Liver (tissue), 8 donors: ENCODE measurements at regions not wholly inside any gene's neighbourhood (a gene's known extent, or its start where the extent isn't known, plus 50 kb on each side); places are given as distances from the start of the nearest gene placed in this dataset.

Experiments used
- DNase-seq: peaks from one replicate; pipeline ENCODE4 v3.0.0-alpha.2; 2017; ENCODE audit warnings: low spot score
- H3K27ac ChIP-seq, 2 donors: one replicate each; pipeline ENCODE4 v1.7.0; 2013; ENCODE audit warnings: inconsistent platforms in 2 of 2, low read length in 2 of 2, control low read depth in 1 of 2, low read depth in 1 of 2, mild to moderate bottlenecking in 1 of 2
- H3K27me3 ChIP-seq, 4 donors: one replicate each; pipeline versions ENCODE4 v1.6.1 to v1.7.0; 2013; ENCODE audit warnings: low read length in 3 of 4, inconsistent platforms in 1 of 4, mild to moderate bottlenecking in 1 of 4, moderate library complexity in 1 of 4; ENCODE audit not compliant: control insufficient read depth in 4 of 4, insufficient read depth in 4 of 4
- H3K36me3 ChIP-seq, 4 donors: one replicate each; pipeline versions ENCODE4 v1.6.1 to v1.7.0; 2013; ENCODE audit warnings: low read length in 3 of 4, mild to moderate bottlenecking in 3 of 4, low read depth in 1 of 4, moderate library complexity in 1 of 4; ENCODE audit not compliant: control insufficient read depth in 4 of 4, insufficient read depth in 3 of 4
- H3K4me1 ChIP-seq, 4 donors: one replicate each; pipeline versions ENCODE4 v1.6.1 to v1.7.0; 2013; ENCODE audit warnings: low read length in 3 of 4, mild to moderate bottlenecking in 3 of 4, moderate library complexity in 1 of 4; ENCODE audit not compliant: control insufficient read depth in 4 of 4, insufficient read depth in 4 of 4
- H3K4me3 ChIP-seq, 3 donors: one replicate each; pipeline versions ENCODE4 v1.6.1 to v1.7.0; 2013; ENCODE audit warnings: low read length in 3 of 3, control low read depth in 1 of 3, low read depth in 1 of 3, mild to moderate bottlenecking in 1 of 3
- H3K9ac ChIP-seq, 2 donors: one replicate each; pipeline ENCODE4 v1.7.0; 2013; ENCODE audit warnings: low read length in 2 of 2, mild to moderate bottlenecking in 2 of 2, moderate library complexity in 2 of 2, control low read depth in 1 of 2, low read depth in 1 of 2
- H3K9me3 ChIP-seq, 4 donors: one replicate each; pipeline versions ENCODE4 v1.6.1 to v1.7.0; 2013; ENCODE audit warnings: low read length in 3 of 4; ENCODE audit not compliant: control insufficient read depth in 4 of 4
- EGR1 ChIP-seq, 2 donors: IDR thresholded peaks; 2 replicates each; pipeline ENCODE4 v1.6.1; 2016 to 2018; ENCODE audit warnings: antibody characterized with exemption in 2 of 2, low read depth in 2 of 2
- FOXA1 ChIP-seq: IDR thresholded peaks from 2 replicates; pipeline ENCODE4 v1.6.1; 2016; ENCODE audit warnings: antibody characterized with exemption
- FOXA2 ChIP-seq: IDR thresholded peaks from 2 replicates; pipeline ENCODE4 v1.6.1; 2016; ENCODE audit warnings: antibody characterized with exemption
- GABPA ChIP-seq, 2 donors: IDR thresholded peaks in 1 of 2; conservative IDR thresholded peaks in 1 of 2; 2 replicates each; pipeline ENCODE4 v1.6.1; 2016; ENCODE audit warnings: antibody characterized with exemption in 2 of 2, mild to moderate bottlenecking in 1 of 2, moderate library complexity in 1 of 2
- HNF4A ChIP-seq, 2 donors: conservative IDR thresholded peaks; 2 replicates each; pipeline ENCODE4 v1.6.1; 2016; ENCODE audit warnings: antibody characterized with exemption in 2 of 2, mild to moderate bottlenecking in 2 of 2
- HNF4G ChIP-seq: IDR thresholded peaks from 2 replicates; pipeline ENCODE4 v1.6.1; 2016; ENCODE audit warnings: antibody characterized with exemption
- JUND ChIP-seq, 2 donors: IDR thresholded peaks; 2 replicates each; pipeline ENCODE4 v1.6.1; 2016; ENCODE audit warnings: antibody characterized with exemption in 2 of 2
- NR2F2 ChIP-seq: IDR thresholded peaks from 2 replicates; pipeline ENCODE4 v1.6.1; 2016; ENCODE audit warnings: antibody characterized with exemption
- RAD21 ChIP-seq, 2 donors: IDR thresholded peaks; 2 replicates each; pipeline ENCODE4 v1.6.1; 2016; ENCODE audit warnings: antibody characterized with exemption in 2 of 2, mild to moderate bottlenecking in 2 of 2
- RXRA ChIP-seq, 2 donors: IDR thresholded peaks; 2 replicates each; pipeline ENCODE4 v1.6.1; 2017 to 2018; ENCODE audit warnings: antibody characterized with exemption in 2 of 2, mild to moderate bottlenecking in 1 of 2
- SP1 ChIP-seq: IDR thresholded peaks from 2 replicates; pipeline ENCODE4 v1.6.1; 2018; ENCODE audit warnings: antibody characterized with exemption, mild to moderate bottlenecking
- TAF1 ChIP-seq: conservative IDR thresholded peaks from 2 replicates; pipeline ENCODE4 v1.6.1; 2016; ENCODE audit warnings: antibody characterized with exemption, mild to moderate bottlenecking
- YY1 ChIP-seq: IDR thresholded peaks from 2 replicates; pipeline ENCODE4 v1.6.1; 2016; ENCODE audit warnings: antibody characterized with exemption, mild to moderate bottlenecking
- WGBS: extraction: QIAGEN DNeasy Blood & Tissue Kit; methylation state at CpG from one replicate; pipeline ENCODE4 v1.1.7; 2013; 5-methylcytosine and 5-hydroxymethylcytosine counted together
- TF ChIP-seq, protein P1 (sequence below): IDR thresholded peaks from 2 replicates; pipeline ENCODE4 v1.6.1; 2016; ENCODE audit warnings: antibody characterized with exemption
- TF ChIP-seq, protein P2 (sequence below): fragments of 150-350 bp; IDR thresholded peaks from 2 replicates; pipeline ENCODE4 v1.5.1; 2017; ENCODE audit warnings: improper control_type of control experiment, low read depth, low read length; ENCODE audit not compliant: missing input control
- TF ChIP-seq, protein P3 (sequence below): IDR thresholded peaks from 2 replicates; pipeline ENCODE4 v1.6.1; 2016; ENCODE audit warnings: antibody characterized with exemption
- TF ChIP-seq, protein P4 (sequence below): IDR thresholded peaks from 2 replicates; pipeline ENCODE4 v1.6.1; 2016; ENCODE audit warnings: antibody characterized with exemption, mild to moderate bottlenecking
- TF ChIP-seq, protein P5 (sequence below): IDR thresholded peaks from 2 replicates; pipeline ENCODE4 v1.6.1; 2016; ENCODE audit warnings: antibody characterized with exemption
- donor health status: healthy.
- donor health status: healthy.
- donor health status: healthy.
- donor health status: healthy.
- donor health status: healthy.

DNA sequence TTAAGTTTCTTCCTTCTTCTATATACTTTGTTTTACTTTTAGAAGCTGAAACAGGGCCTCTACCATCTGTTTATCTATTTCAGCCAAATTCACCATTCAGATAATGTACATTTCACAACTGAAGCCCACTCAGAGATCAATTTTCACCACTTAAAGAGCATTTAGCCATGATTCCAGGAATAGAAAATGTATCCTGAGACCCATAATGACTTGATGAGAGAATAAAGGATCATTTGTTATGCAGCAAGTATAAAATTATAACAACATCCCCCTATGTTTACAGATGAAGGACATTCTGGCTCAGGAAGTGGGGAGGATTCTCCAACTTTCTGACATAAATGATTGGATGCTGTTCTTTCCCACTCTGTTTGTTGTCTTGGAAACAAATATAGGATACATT lies 962.1 kb upstream of the EEF2KMT start:
- no peak for DNase-seq
- Histone ChIP-seq H3K9ac (no peak overlapping the region), H3K27ac (no peak overlapping the region), H3K27me3 (no peaks in the 10 kb centered on the region), H3K36me3 (no peaks in the 10 kb centered on the region), H3K9me3 (peaks cover 0 to 5% (median 0%) of the 10 kb centered on the region in 4 donors), H3K4me1 (no peaks in the 10 kb centered on the region), H3K4me3 (no peak overlapping the region)
- TF ChIP-seq JUND (IDR thresholded peaks at IDR 0.05) (no peak), GABPA (IDR thresholded peaks at IDR 0.05 in 1 of 2, conservative IDR thresholded peaks at IDR 0.05 in 1 of 2) (no peak), NR2F2 (no peak), SP1 (no peak), HNF4G (no peak), EGR1 (IDR thresholded peaks at IDR 0.05; ENCODE audit: low read depth in 2 of 2) (no peak)
- TF ChIP-seq, protein P1, sequence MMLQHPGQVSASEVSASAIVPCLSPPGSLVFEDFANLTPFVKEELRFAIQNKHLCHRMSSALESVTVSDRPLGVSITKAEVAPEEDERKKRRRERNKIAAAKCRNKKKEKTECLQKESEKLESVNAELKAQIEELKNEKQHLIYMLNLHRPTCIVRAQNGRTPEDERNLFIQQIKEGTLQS, result no peak

DNA sequence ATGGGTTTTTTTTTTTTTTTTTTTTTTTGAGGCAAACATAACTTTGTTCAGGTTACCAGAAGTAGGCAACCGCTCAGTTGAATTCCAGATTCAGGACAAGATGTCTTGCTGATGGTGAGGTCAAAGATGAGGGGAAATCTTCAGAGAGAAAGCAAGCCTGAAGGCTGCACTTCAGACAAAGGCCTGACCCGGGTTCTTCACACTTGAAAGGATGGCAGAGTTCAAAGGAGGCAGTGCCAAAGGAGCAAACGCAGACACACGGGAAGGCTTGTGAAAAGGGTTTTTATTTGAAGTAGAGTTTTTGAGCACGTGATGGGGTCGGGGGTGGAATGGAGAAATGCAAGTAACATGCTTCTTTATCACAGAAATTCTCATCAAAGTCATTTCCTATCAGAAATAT lies 960.2 kb upstream of the EEF2KMT start:
- TF ChIP-seq HNF4A (conservative IDR thresholded peaks at IDR 0.05), result no peak
- no peak for TF ChIP-seq EGR1 (IDR thresholded peaks at IDR 0.05; ENCODE audit: low read depth in 2 of 2)
- no peak for TF ChIP-seq RXRA (IDR thresholded peaks at IDR 0.05)
- TF ChIP-seq RAD21 (IDR thresholded peaks at IDR 0.05), result no peak
- no peak for TF ChIP-seq FOXA1
- WGBS, result 46% methylated on average over 6 of the region's 6 CpGs
- H3K27me3 ChIP-seq, result no peaks in the 10 kb centered on the region

DNA sequence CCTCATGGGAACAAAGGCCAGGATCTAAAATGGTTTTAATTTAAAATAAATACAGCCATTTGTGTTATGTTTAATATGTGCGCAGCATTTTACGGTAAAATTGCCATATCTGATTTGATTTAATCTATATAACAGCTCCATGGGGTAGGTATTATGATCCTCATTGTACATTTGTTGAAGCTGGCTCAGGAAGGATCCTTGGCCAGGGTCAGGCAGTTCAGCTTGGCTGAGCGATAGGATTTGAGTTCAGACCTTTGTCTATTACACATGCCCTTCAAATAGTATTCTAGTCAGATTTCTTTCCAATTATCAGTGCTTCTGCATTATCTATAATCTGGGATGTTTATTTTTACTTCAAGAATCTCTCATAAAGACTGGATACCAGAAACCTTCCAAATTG lies 950.4 kb upstream of the EEF2KMT start:
- H3K27me3 ChIP-seq, result no peaks in the 10 kb centered on the region
- whole genome bisulfite sequencing, result 84% methylated on average over 3 of the region's 3 CpGs
- H3K4me1 ChIP-seq, result no peaks in the 10 kb centered on the region
- no peak overlapping the region for H3K4me3 ChIP-seq
- no peak overlapping the region for H3K9ac ChIP-seq
- no peak for TF ChIP-seq FOXA1
- TF ChIP-seq, protein P2, sequence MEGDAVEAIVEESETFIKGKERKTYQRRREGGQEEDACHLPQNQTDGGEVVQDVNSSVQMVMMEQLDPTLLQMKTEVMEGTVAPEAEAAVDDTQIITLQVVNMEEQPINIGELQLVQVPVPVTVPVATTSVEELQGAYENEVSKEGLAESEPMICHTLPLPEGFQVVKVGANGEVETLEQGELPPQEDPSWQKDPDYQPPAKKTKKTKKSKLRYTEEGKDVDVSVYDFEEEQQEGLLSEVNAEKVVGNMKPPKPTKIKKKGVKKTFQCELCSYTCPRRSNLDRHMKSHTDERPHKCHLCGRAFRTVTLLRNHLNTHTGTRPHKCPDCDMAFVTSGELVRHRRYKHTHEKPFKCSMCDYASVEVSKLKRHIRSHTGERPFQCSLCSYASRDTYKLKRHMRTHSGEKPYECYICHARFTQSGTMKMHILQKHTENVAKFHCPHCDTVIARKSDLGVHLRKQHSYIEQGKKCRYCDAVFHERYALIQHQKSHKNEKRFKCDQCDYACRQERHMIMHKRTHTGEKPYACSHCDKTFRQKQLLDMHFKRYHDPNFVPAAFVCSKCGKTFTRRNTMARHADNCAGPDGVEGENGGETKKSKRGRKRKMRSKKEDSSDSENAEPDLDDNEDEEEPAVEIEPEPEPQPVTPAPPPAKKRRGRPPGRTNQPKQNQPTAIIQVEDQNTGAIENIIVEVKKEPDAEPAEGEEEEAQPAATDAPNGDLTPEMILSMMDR, result no peak
- TF ChIP-seq RXRA (IDR thresholded peaks at IDR 0.05), result no peak
- no peak for TF ChIP-seq RAD21 (IDR thresholded peaks at IDR 0.05)
- TF ChIP-seq, protein P3, sequence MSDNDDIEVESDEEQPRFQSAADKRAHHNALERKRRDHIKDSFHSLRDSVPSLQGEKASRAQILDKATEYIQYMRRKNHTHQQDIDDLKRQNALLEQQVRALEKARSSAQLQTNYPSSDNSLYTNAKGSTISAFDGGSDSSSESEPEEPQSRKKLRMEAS, result no peak
- no peak for TF ChIP-seq FOXA2
- no peak for TF ChIP-seq HNF4G
- no peak for TF ChIP-seq HNF4A (conservative IDR thresholded peaks at IDR 0.05)
- no peak for TF ChIP-seq YY1
- TF ChIP-seq EGR1 (IDR thresholded peaks at IDR 0.05; ENCODE audit: low read depth in 2 of 2), result no peak
- TF ChIP-seq, protein P4, sequence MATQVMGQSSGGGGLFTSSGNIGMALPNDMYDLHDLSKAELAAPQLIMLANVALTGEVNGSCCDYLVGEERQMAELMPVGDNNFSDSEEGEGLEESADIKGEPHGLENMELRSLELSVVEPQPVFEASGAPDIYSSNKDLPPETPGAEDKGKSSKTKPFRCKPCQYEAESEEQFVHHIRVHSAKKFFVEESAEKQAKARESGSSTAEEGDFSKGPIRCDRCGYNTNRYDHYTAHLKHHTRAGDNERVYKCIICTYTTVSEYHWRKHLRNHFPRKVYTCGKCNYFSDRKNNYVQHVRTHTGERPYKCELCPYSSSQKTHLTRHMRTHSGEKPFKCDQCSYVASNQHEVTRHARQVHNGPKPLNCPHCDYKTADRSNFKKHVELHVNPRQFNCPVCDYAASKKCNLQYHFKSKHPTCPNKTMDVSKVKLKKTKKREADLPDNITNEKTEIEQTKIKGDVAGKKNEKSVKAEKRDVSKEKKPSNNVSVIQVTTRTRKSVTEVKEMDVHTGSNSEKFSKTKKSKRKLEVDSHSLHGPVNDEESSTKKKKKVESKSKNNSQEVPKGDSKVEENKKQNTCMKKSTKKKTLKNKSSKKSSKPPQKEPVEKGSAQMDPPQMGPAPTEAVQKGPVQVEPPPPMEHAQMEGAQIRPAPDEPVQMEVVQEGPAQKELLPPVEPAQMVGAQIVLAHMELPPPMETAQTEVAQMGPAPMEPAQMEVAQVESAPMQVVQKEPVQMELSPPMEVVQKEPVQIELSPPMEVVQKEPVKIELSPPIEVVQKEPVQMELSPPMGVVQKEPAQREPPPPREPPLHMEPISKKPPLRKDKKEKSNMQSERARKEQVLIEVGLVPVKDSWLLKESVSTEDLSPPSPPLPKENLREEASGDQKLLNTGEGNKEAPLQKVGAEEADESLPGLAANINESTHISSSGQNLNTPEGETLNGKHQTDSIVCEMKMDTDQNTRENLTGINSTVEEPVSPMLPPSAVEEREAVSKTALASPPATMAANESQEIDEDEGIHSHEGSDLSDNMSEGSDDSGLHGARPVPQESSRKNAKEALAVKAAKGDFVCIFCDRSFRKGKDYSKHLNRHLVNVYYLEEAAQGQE, result no peak
- TF ChIP-seq, protein P5, sequence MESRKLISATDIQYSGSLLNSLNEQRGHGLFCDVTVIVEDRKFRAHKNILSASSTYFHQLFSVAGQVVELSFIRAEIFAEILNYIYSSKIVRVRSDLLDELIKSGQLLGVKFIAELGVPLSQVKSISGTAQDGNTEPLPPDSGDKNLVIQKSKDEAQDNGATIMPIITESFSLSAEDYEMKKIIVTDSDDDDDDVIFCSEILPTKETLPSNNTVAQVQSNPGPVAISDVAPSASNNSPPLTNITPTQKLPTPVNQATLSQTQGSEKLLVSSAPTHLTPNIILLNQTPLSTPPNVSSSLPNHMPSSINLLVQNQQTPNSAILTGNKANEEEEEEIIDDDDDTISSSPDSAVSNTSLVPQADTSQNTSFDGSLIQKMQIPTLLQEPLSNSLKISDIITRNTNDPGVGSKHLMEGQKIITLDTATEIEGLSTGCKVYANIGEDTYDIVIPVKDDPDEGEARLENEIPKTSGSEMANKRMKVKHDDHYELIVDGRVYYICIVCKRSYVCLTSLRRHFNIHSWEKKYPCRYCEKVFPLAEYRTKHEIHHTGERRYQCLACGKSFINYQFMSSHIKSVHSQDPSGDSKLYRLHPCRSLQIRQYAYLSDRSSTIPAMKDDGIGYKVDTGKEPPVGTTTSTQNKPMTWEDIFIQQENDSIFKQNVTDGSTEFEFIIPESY, result no peak
- no peak for TF ChIP-seq GABPA (IDR thresholded peaks at IDR 0.05 in 1 of 2, conservative IDR thresholded peaks at IDR 0.05 in 1 of 2)
- TF ChIP-seq, protein P1, result no peak
- no peak for TF ChIP-seq TAF1
- TF ChIP-seq JUND (IDR thresholded peaks at IDR 0.05), result no peak
- no peak for TF ChIP-seq NR2F2
- TF ChIP-seq SP1, result no peak
- no peak overlapping the region for H3K27ac ChIP-seq
- H3K9me3 ChIP-seq, result no peaks in the 10 kb centered on the region
- H3K36me3 ChIP-seq, result no peaks in the 10 kb centered on the region
- DNase-seq, result no peak

More for the DNA sequence above, 960.2 kb upstream of the EEF2KMT start:
- H3K4me1 ChIP-seq, result no peaks in the 10 kb centered on the region
- H3K36me3 ChIP-seq, result no peaks in the 10 kb centered on the region
- no peak overlapping the region for H3K27ac ChIP-seq
- peaks cover 0 to 5% (median 0%) of the 10 kb centered on the region in 4 donors for H3K9me3 ChIP-seq
- no peak overlapping the region for H3K9ac ChIP-seq
- no peak overlapping the region for H3K4me3 ChIP-seq
- no peak for DNase-seq
